ENCODE measurements at regions not wholly inside any gene's neighbourhood (a gene's known extent, or its start where the extent isn't known, plus 50 kb on each side); places are given as distances from the start of the nearest gene placed in this dataset.
A peak's percentile ranks its signal among the peaks of the same experiment; 100 is the strongest.

DNA sequence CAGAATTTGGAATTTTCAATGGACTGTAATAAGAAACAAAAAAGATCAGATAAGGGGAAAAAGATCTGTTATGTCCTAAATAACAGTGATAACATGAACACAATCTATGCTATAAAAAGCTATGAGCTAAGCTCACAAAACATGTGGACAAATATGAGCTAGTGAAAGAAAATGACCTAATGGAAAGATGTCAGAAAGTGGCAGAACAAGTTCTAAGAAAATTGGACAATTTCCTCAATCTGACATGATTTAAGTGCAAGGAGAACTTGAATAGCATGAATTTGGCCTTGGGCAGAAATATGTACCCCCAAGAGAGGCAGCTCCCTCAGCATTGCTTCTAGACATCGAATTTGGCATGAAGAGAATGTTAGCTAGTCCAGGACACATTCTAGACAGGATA lies 212.0 kb upstream of the PGR start:
- H3K9ac ChIP-seq (ENCODE audit: low read length): no peak overlapping the region
- no peaks in the 10 kb centered on the region for H3F3A ChIP-seq (ENCODE audit: insufficient read depth, low read length, poor library complexity, severe bottlenecking)
- TF ChIP-seq, protein P1, sequence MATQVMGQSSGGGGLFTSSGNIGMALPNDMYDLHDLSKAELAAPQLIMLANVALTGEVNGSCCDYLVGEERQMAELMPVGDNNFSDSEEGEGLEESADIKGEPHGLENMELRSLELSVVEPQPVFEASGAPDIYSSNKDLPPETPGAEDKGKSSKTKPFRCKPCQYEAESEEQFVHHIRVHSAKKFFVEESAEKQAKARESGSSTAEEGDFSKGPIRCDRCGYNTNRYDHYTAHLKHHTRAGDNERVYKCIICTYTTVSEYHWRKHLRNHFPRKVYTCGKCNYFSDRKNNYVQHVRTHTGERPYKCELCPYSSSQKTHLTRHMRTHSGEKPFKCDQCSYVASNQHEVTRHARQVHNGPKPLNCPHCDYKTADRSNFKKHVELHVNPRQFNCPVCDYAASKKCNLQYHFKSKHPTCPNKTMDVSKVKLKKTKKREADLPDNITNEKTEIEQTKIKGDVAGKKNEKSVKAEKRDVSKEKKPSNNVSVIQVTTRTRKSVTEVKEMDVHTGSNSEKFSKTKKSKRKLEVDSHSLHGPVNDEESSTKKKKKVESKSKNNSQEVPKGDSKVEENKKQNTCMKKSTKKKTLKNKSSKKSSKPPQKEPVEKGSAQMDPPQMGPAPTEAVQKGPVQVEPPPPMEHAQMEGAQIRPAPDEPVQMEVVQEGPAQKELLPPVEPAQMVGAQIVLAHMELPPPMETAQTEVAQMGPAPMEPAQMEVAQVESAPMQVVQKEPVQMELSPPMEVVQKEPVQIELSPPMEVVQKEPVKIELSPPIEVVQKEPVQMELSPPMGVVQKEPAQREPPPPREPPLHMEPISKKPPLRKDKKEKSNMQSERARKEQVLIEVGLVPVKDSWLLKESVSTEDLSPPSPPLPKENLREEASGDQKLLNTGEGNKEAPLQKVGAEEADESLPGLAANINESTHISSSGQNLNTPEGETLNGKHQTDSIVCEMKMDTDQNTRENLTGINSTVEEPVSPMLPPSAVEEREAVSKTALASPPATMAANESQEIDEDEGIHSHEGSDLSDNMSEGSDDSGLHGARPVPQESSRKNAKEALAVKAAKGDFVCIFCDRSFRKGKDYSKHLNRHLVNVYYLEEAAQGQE (IDR thresholded peaks at IDR 0.05; ENCODE audit: borderline replicate concordance): no peak
- no peak for TF ChIP-seq EP300 (conservative IDR thresholded peaks at IDR 0.05; ENCODE audit: poor library complexity, severe bottlenecking)
- no peak for TF ChIP-seq RAD21 (conservative IDR thresholded peaks at IDR 0.05)
- no peak for TF ChIP-seq MXI1 (conservative IDR thresholded peaks at IDR 0.05; ENCODE audit: poor library complexity, severe bottlenecking)
- TF ChIP-seq, protein P2, sequence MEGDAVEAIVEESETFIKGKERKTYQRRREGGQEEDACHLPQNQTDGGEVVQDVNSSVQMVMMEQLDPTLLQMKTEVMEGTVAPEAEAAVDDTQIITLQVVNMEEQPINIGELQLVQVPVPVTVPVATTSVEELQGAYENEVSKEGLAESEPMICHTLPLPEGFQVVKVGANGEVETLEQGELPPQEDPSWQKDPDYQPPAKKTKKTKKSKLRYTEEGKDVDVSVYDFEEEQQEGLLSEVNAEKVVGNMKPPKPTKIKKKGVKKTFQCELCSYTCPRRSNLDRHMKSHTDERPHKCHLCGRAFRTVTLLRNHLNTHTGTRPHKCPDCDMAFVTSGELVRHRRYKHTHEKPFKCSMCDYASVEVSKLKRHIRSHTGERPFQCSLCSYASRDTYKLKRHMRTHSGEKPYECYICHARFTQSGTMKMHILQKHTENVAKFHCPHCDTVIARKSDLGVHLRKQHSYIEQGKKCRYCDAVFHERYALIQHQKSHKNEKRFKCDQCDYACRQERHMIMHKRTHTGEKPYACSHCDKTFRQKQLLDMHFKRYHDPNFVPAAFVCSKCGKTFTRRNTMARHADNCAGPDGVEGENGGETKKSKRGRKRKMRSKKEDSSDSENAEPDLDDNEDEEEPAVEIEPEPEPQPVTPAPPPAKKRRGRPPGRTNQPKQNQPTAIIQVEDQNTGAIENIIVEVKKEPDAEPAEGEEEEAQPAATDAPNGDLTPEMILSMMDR (IDR thresholded peaks at IDR 0.05; ENCODE audit: poor library complexity, severe bottlenecking): no peak
- no peak for TF ChIP-seq SMC3 (conservative IDR thresholded peaks at IDR 0.05; ENCODE audit: poor library complexity)
- TF ChIP-seq TAF1 (IDR thresholded peaks at IDR 0.05; ENCODE audit: low read depth): no peak
- TF ChIP-seq EZH2 (IDR thresholded peaks at IDR 0.05; ENCODE audit: borderline replicate concordance, insufficient read depth, low read length, poor library complexity, severe bottlenecking): no peak
- TF ChIP-seq POLR2AphosphoS5 (IDR thresholded peaks at IDR 0.05): no peak
- H3K79me2 ChIP-seq (replicated peaks; ENCODE audit: insufficient read depth, low read length): no peaks in the 10 kb centered on the region
- H3K36me3 ChIP-seq (ENCODE audit: insufficient read depth, low read length): no peaks in the 10 kb centered on the region
- H3K27ac ChIP-seq (ENCODE audit: low read length): no peak overlapping the region
- no peaks in the 10 kb centered on the region for H3K27me3 ChIP-seq (ENCODE audit: insufficient read depth, low read depth, low read length)
- H4K20me1 ChIP-seq (ENCODE audit: insufficient read depth): no peaks in the 10 kb centered on the region
- no peak overlapping the region for H3K4me2 ChIP-seq (ENCODE audit: low read length)
- H3K9me3 ChIP-seq (ENCODE audit: low read length): no peaks in the 10 kb centered on the region
- H3K9me2 ChIP-seq (ENCODE audit: insufficient read depth, low read length): no peaks in the 10 kb centered on the region
- H2AFZ ChIP-seq (ENCODE audit: low read depth, low read length): no peak overlapping the region
- no peak overlapping the region for H3K4me3 ChIP-seq (ENCODE audit: low read length)

DNA sequence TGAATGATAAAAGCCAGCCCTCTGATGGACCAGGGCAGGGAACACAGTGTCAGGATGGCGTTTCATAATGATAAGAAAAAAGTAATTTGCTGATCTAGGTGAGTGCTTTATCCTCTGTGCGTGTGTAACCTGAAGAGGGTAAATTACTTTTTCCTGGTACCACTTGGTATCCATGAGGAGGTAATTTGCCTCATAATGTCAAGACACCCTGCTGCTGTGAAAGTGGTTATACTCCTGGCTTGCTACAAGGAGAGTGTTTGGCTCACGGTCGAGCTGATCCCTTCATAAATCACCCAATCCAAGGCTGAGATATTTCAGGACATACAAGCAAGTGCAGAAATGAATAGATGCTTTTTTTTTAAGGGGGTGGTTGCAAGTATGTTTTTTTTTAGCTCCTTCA lies 207.2 kb upstream of the PGR start:
- H2AFZ ChIP-seq (ENCODE audit: low read depth, low read length): no peak overlapping the region
- H3K4me3 ChIP-seq (ENCODE audit: low read length): no peak overlapping the region
- H3K4me2 ChIP-seq (ENCODE audit: low read length): no peak overlapping the region
- H3K9ac ChIP-seq (ENCODE audit: low read length): no peak overlapping the region
- H3K27ac ChIP-seq (ENCODE audit: low read length): no peak overlapping the region
- TF ChIP-seq MXI1 (conservative IDR thresholded peaks at IDR 0.05; ENCODE audit: poor library complexity, severe bottlenecking) (no peak), RAD21 (conservative IDR thresholded peaks at IDR 0.05) (no peak), SMC3 (conservative IDR thresholded peaks at IDR 0.05; ENCODE audit: poor library complexity) (no peak), EP300 (conservative IDR thresholded peaks at IDR 0.05; ENCODE audit: poor library complexity, severe bottlenecking) (no peak), EZH2 (IDR thresholded peaks at IDR 0.05; ENCODE audit: borderline replicate concordance, insufficient read depth, low read length, poor library complexity, severe bottlenecking) (no peak), POLR2AphosphoS5 (IDR thresholded peaks at IDR 0.05) (peak; percentile 61), TAF1 (IDR thresholded peaks at IDR 0.05; ENCODE audit: low read depth) (no peak)
- TF ChIP-seq, protein P1 (IDR thresholded peaks at IDR 0.05; ENCODE audit: borderline replicate concordance): peak; percentile 43
- TF ChIP-seq, protein P2 (IDR thresholded peaks at IDR 0.05; ENCODE audit: poor library complexity, severe bottlenecking): no peak
- no peaks in the 10 kb centered on the region for H3F3A ChIP-seq (ENCODE audit: insufficient read depth, low read length, poor library complexity, severe bottlenecking)
- no peaks in the 10 kb centered on the region for H3K9me2 ChIP-seq (ENCODE audit: insufficient read depth, low read length)
- H4K20me1 ChIP-seq (ENCODE audit: insufficient read depth): no peaks in the 10 kb centered on the region
- H3K27me3 ChIP-seq (ENCODE audit: insufficient read depth, low read depth, low read length): no peaks in the 10 kb centered on the region
- H3K36me3 ChIP-seq (ENCODE audit: insufficient read depth, low read length): no peaks in the 10 kb centered on the region
- no peaks in the 10 kb centered on the region for H3K79me2 ChIP-seq (replicated peaks; ENCODE audit: insufficient read depth, low read length)
- H3K9me3 ChIP-seq (ENCODE audit: low read length): no peaks in the 10 kb centered on the region

Measured in neural cell (in vitro differentiated cells).